VCaP (cell line): ENCODE measurements at regions not wholly inside any gene's neighbourhood (a gene's known extent, or its start where the extent isn't known, plus 50 kb on each side); places are given as distances from the start of the nearest gene placed in this dataset.

ENCODE experiments used
- H3K27ac ChIP-seq: fragments of 450-650 bp; 2 replicates; pipeline ENCODE4 v1.5.1; 2017
- TF ChIP-seq, protein P1 (sequence below): fragments of 450-650 bp; conservative IDR thresholded peaks from 2 replicates; pipeline ENCODE4 v1.5.1; 2017; ENCODE audit warnings: mild to moderate bottlenecking, moderate library complexity

DNA sequence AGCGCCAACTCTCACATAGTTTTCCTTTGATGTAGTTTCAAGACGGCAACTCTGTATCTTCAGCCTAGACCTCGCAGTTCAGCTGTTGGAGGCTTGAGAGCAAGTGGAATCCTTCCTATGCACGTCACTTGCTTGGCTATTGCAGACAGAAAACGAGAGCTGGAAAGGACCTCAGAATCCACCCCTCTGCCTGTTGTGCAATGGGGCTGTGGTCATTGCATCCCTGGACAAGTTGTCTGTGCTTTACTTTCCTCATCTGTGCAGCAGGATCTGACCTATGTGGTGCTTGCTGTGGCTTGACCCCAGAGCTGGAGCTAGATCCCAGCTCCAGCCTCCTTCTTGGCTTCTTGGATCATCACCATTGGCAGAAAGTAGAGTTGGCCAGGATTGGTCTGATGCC, 50.0 kb upstream of the IGSF21 start:
- TF ChIP-seq, protein P1, sequence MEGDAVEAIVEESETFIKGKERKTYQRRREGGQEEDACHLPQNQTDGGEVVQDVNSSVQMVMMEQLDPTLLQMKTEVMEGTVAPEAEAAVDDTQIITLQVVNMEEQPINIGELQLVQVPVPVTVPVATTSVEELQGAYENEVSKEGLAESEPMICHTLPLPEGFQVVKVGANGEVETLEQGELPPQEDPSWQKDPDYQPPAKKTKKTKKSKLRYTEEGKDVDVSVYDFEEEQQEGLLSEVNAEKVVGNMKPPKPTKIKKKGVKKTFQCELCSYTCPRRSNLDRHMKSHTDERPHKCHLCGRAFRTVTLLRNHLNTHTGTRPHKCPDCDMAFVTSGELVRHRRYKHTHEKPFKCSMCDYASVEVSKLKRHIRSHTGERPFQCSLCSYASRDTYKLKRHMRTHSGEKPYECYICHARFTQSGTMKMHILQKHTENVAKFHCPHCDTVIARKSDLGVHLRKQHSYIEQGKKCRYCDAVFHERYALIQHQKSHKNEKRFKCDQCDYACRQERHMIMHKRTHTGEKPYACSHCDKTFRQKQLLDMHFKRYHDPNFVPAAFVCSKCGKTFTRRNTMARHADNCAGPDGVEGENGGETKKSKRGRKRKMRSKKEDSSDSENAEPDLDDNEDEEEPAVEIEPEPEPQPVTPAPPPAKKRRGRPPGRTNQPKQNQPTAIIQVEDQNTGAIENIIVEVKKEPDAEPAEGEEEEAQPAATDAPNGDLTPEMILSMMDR, result no peak
- peak overlapping the region; percentile 71; the same call in 1 of the 2 replicates for H3K27ac ChIP-seq
